Uterus (tissue), 2 donors: ENCODE measurements at regions not wholly inside any gene's neighbourhood (a gene's known extent, or its start where the extent isn't known, plus 50 kb on each side); places are given as distances from the start of the nearest gene placed in this dataset.

Source experiments
- CTCF ChIP-seq, 4 experiments: fragments of 200-600 bp in 2 of 4; fragments of 450-650 bp in 2 of 4; sonication (generic) in 2 of 4; IDR thresholded peaks; one replicate each; pipeline ENCODE4 v1.5.1; 2016 to 2019; ENCODE audit warnings: antibody characterized with exemption in 4 of 4, mild to moderate bottlenecking in 2 of 4, moderate library complexity in 1 of 4
- POLR2A ChIP-seq, 2 donors: fragments of 450-650 bp; IDR thresholded peaks; one replicate each; pipeline ENCODE4 v1.6.1; 2016; ENCODE audit warnings: antibody characterized with exemption in 2 of 2, mild to moderate bottlenecking in 1 of 2, moderate library complexity in 1 of 2

- TF ChIP-seq CTCF (IDR thresholded peaks at IDR 0.05) (no peak), POLR2A (IDR thresholded peaks at IDR 0.05) (no peak)
Measured at GRCh38 chr11:116650052-116650451, 122.7 kb downstream of the BUD13 start.
